ENCODE measurements at regions not wholly inside any gene's neighbourhood (a gene's known extent, or its start where the extent isn't known, plus 50 kb on each side); places are given as distances from the start of the nearest gene placed in this dataset.

- DNase-seq: no peak
Observed at GRCh38 chr15:36356466-36356865, 223.0 kb upstream of the CDIN1 start.

GRCh38 chr15:36356978-36357601 lies 222.3 kb upstream of the CDIN1 start:
- peak; percentile 72 for DNase-seq

- no peak for DNase-seq
Observed at GRCh38 chr15:36358094-36358493, 221.3 kb upstream of the CDIN1 start.

DNA sequence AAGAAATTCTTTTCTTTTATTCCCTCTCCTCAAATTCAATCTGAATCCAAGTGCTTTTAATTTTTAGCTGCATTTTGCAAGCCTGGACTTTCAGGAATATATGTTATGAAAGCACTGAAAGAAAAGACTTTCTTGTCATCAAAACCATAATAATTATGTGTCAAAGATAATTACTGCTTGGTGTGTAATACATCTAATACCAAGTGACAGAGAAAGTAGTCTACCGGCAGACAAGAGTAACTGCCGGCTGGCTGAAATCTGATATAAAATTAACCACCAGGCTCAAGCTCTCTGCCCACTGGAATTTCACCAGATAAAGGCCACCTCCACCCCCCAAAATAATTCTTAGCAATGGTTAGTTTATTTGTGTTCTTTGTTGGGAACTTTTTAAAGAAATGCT lies 220.9 kb upstream of the CDIN1 start:
- DNase-seq: no peak

- no peak for DNase-seq
Observed at GRCh38 chr15:36359286-36359685, 220.1 kb upstream of the CDIN1 start.

DNA sequence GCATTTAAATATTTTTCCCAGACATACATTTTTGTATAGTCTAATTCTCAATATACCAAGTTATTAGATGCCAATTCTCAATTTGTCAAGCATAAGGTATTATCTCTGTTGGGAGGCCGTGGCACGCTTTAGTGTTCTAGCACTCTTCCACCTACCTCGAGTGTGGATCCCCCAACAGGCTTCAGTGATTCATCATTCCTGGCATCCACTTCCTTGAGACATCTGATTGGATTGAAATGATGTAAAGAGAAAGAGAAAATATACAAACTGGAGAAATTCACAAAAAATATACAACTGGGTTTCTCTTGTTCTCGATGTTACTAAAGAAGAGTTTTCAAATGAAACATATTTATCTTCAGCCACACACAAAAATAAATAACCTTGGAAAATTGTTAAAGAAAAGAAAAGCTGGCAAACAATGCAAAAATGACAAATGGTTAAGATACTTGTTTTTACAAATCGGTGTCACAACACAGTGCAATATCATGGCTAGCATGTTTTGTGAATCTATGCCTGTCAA lies 218.0 kb upstream of the CDIN1 start:
- no peak for DNase-seq

DNA sequence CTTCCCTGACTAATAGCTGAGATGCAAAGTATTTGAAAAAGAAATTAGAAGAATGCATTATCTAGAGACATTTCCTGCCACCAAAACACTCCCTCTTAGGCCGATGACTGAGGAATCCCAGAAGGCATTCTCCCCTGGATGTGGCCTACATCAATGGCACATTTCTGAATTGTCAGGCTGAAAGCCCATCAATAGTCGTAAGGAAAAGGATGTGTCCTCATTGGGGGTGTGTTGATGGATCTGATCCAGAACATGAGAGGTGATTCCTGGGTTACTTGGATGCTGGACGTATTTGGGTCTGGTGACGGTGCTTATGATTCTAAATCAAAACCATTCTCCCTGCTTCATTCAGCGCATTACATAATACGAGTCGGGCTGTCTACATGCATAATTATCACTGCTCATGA lies 216.9 kb upstream of the CDIN1 start:
- no peak for DNase-seq

DNA sequence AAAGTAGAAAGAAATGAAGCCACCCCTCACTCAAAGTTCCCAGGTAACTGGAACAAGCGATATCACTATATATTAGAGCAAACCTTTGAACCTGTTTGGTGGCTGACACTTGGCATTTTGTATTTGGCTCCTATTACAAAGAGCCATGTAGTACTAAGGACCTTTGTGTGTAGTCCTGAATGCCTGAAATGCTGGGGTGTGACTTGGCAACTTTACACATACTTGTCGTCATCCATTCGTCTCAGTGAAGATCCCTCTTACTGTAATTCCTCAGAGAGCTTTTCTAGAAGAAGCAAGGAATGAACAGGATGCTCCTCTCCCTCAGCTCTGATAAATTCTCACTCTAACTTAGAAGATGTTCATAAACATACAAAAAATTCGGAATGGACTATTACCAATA lies 216.1 kb upstream of the CDIN1 start:
- DNase-seq: no peak

GRCh38 chr15:36364377-36364776 lies 215.0 kb upstream of the CDIN1 start:
- DNase-seq: no peak

DNA sequence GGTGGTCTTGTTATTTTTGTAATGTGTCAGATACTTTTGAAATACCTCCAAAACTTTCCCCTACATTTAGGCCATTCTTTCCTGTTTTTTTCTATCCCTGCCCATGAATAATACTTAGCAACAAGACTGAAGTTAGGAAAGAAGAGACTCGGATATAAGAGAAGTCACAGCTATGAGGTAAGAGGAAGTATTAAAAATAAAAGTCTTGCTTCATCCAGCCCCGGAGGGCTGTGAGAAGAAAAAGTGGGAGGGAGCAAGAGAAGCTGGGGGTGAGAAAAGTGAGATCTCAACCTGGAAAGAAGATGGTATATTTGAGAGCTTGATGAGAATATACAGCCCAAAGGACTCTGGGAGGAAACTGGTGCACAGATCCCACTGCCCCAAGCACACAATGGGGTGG lies 213.5 kb upstream of the CDIN1 start:
- DNase-seq: no peak

DNA sequence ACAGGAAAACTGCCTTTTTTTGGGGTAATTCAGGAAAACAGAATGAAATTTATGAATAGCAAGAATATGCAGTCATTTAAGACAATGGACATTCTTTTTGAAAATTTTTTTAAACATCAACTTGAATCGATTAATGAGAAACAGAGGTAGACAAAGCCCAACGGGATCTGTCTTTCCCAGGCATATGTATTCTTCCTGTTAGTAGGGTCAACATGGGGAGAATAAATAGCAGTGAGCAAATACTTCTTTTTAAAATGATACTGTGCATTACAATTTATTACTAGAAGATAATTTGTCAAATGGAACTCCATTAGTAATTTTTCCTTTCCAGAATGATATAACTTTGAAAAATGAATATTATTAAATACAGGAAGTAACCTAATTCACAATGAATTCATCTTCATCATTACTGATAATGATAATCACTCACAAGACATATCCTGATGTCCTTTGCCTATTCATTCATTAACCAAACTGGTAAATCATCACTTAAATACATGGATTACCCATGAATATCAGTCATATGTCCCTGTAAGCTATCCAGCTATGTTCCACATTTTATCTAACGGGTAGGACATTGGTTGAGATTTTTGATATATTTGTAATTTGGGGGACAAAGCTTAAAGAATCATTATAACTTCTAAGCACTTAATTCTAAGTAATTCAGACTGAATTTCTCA lies 209.2 kb upstream of the CDIN1 start:
- DNase-seq: no peak

- no peak for DNase-seq
Observed at GRCh38 chr15:36370731-36371112, 208.7 kb upstream of the CDIN1 start.

- no peak for DNase-seq
Observed at GRCh38 chr15:36371509-36371908, 207.9 kb upstream of the CDIN1 start.

DNA sequence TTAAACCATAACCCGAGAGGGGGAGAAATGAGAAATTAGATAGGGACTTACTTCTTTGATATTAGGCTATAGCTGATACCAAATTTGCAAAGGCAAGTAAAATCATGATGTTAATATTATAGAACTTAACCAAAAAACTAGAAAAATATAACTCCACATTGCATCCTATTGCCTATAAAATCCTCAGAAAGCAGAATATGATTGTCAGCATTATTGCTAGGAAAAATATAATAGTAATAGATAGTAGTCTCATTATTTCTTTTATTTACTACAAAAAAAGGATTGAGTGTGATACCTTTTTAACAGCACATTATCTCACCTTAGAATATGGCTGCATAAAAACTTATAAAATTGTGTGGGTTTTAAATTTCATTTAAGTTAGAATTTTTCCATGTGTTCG lies 206.5 kb upstream of the CDIN1 start:
- no peak for DNase-seq

GRCh38 chr15:36373550-36373949 lies 205.9 kb upstream of the CDIN1 start:
- DNase-seq: no peak

DNA sequence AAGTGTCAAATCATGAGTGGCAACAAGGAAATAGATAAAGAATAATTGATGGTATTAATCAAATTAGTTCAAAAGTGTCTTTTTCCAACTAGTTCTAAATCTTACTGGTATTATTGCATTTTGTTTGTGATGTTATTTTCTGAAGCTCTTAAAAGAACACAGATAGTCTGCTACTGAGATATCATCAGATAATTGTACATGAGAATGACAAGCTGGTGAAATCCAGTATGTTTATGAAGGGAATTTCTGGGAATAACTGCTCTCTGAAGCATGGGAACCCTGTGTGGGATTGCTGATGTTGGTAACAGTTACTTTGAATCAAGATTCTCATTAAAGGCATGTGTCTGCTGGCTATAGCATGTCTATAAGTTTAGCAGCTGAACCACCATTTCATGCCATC lies 190.3 kb upstream of the CDIN1 start:
- no peak for DNase-seq

DNA sequence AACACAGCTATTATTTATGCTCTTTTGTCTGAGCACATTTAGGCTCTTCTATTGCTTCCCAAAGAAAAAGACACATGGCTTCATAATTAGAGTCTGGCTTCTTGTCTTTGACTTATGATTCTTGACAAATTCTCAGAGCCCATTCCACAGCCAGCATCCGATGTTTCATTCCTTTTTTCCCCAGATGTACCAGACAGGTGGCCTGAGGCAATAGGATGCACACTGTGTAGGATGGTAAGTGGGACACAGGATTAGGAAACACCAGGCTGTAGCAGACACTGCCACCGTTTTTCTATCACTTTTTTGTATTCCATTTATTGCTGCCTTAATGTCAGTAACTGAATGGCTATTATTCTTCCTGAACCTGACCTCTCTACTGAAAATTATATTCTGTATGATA lies 188.9 kb upstream of the CDIN1 start:
- DNase-seq: no peak

GRCh38 chr15:36392676-36393266 lies 186.7 kb upstream of the CDIN1 start:
- no peak for DNase-seq

- no peak for DNase-seq
Observed at GRCh38 chr15:36398212-36398611, 181.2 kb upstream of the CDIN1 start.

GRCh38 chr15:36399276-36399675 lies 180.2 kb upstream of the CDIN1 start:
- DNase-seq: no peak

- DNase-seq: no peak
Observed at GRCh38 chr15:36400936-36401585, 178.4 kb upstream of the CDIN1 start.

DNA sequence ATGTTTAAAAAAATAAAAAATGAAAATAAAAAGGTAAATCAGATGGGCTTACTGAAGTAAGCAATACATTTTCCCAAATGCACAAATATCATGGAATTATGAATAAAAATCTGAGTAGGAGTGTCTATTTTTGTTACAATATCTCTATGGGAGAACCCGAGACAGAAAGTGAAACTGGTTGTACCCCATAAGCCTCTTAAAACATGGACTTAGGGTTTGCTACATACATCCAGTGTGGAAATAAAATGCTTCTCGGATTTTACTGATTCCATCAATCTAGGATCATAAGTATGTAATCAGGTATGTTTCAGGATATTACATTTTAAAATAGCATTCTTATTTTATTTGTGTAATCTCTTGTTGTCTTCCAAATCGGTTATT lies 177.8 kb upstream of the CDIN1 start:
- no peak for DNase-seq

- DNase-seq: no peak
Observed at GRCh38 chr15:36403351-36403750, 176.1 kb upstream of the CDIN1 start.
